T47D (cell line): ENCODE measurements at regions not wholly inside any gene's neighbourhood (a gene's known extent, or its start where the extent isn't known, plus 50 kb on each side); places are given as distances from the start of the nearest gene placed in this dataset.

ENCODE experiments used
- DNase-seq, 2 experiments: peaks; one replicate each; pipeline versions ENCODE4 v3.0.0 to v3.0.0-alpha.2; 2011 to 2012; ENCODE audit warnings: low read depth in 1 of 2, low spot score in 1 of 2
- JUND ChIP-seq: IDR thresholded peaks from 2 replicates; pipeline ENCODE4 v1.6.1; 2012; ENCODE audit warnings: low read depth
- in situ Hi-C: cut with HindIII; loops from 2 replicates; pipeline ENCODE4 v1.10.0; 2016; ENCODE audit warnings: low sequenced_read_pairs, low pct_unique_long_range_greater_than_20kb

GRCh38 chr12:20300457-20300856 is 67.9 kb upstream of the PDE3A start:
- TF ChIP-seq JUND: no peak
- DNase-seq: no peak
- in situ Hi-C loops: no loop called here

- DNase-seq: no peak
- in situ Hi-C loops: no loop called here
- TF ChIP-seq JUND: no peak
Observed at GRCh38 chr12:20305470-20305869, 62.9 kb upstream of the PDE3A start.

DNA sequence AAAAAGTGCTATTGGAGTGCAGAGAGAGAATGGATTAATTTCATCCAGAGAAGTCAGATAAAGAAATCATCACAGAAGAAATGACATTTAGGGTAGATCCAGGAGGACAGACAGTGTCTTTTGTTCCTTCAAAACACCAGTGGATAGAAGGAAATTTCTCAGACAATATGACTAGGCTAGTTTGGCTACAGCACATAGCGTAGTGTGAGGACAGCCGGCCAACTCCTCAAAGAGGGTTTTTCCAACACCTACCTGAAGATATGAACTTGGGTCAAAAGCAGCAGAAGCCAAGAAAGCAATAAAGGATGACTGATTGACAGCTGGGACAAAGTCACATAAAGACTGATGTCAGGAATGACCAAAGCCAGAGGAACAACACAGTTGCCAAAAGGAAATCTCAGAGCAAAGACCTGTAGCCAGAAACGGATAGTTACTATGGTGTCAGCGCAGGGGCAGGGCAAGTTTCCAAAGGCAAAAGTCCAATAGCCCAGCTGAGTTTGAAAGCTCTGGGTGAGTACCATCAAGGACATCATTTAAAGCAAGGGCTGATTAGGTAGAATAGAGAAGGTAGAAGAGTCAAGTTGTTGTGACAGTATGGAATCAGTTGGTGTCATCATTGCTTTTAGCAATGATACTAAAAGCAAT is 58.7 kb upstream of the PDE3A start:
- no peak for DNase-seq
- in situ Hi-C loops: no loop called here

GRCh38 chr12:20314328-20314727 is 54.0 kb upstream of the PDE3A start:
- no peak for TF ChIP-seq JUND
- DNase-seq: no peak
- in situ Hi-C loops: no loop called here

More for the DNA sequence above, 58.7 kb upstream of the PDE3A start:
- no peak for TF ChIP-seq JUND

DNA sequence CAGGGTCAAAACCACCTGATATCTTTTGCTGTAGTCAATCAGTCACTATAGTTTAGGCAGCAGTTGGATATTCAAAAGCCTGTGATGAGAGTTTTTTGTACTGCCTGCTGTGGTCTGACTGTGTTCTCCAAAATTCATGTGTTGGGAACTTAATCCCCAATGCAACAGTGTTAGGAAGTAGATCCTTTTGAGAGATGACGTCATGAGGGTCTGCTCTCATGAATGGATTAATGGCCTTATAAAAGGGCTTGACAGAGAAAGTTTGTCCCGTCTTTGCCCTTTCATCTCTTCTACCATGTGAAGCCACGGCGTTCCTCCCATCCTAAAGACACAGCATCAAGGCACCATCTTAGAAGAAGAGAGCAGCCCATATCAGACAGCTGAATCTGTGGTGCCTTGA is 50.8 kb upstream of the PDE3A start:
- TF ChIP-seq JUND: no peak
- no peak for DNase-seq
- in situ Hi-C loops: no loop called here
